ENCODE measurements at regions not wholly inside any gene's neighbourhood (a gene's known extent, or its start where the extent isn't known, plus 50 kb on each side); places are given as distances from the start of the nearest gene placed in this dataset.

GRCh38 chr18:76685402-76685801 is 137.0 kb upstream of the ZNF236 start:
- TF ChIP-seq CTCF (IDR thresholded peaks at IDR 0.05; ENCODE audit: low read depth, low read length, missing control alignments): no peak
- DNase-seq (ENCODE audit: low read depth): no peak
- H3K4me3 ChIP-seq (ENCODE audit: low read depth, low read length): no peak overlapping the region

- no peak for TF ChIP-seq CTCF (IDR thresholded peaks at IDR 0.05; ENCODE audit: low read depth, low read length, missing control alignments)
- H3K4me3 ChIP-seq (ENCODE audit: low read depth, low read length): no peak overlapping the region
- DNase-seq (ENCODE audit: low read depth): no peak
Observed at GRCh38 chr18:76684265-76684664, 138.1 kb upstream of the ZNF236 start.

GRCh38 chr18:76679945-76680344 is 142.4 kb upstream of the ZNF236 start:
- no peak overlapping the region for H3K4me3 ChIP-seq (ENCODE audit: low read depth, low read length)
- no peak for TF ChIP-seq CTCF (IDR thresholded peaks at IDR 0.05; ENCODE audit: low read depth, low read length, missing control alignments)
- no peak for DNase-seq (ENCODE audit: low read depth)

GRCh38 chr18:76679259-76679658 is 143.1 kb upstream of the ZNF236 start:
- no peak for TF ChIP-seq CTCF (IDR thresholded peaks at IDR 0.05; ENCODE audit: low read depth, low read length, missing control alignments)
- no peak overlapping the region for H3K4me3 ChIP-seq (ENCODE audit: low read depth, low read length)
- DNase-seq (ENCODE audit: low read depth): no peak

GRCh38 chr18:76678248-76678647 is 144.1 kb upstream of the ZNF236 start:
- DNase-seq (ENCODE audit: low read depth): no peak
- no peak for TF ChIP-seq CTCF (IDR thresholded peaks at IDR 0.05; ENCODE audit: low read depth, low read length, missing control alignments)
- no peak overlapping the region for H3K4me3 ChIP-seq (ENCODE audit: low read depth, low read length)

- no peak for DNase-seq (ENCODE audit: low read depth)
- H3K4me3 ChIP-seq (ENCODE audit: low read depth, low read length): no peak overlapping the region
- TF ChIP-seq CTCF (IDR thresholded peaks at IDR 0.05; ENCODE audit: low read depth, low read length, missing control alignments): no peak
Observed at GRCh38 chr18:76674596-76674995, 147.8 kb upstream of the ZNF236 start.

GRCh38 chr18:76673281-76674185 is 148.8 kb upstream of the ZNF236 start:
- H3K4me3 ChIP-seq (ENCODE audit: low read depth, low read length): no peak overlapping the region
- no peak for DNase-seq (ENCODE audit: low read depth)
- no peak for TF ChIP-seq CTCF (IDR thresholded peaks at IDR 0.05; ENCODE audit: low read depth, low read length, missing control alignments)
